WI38 (cell line): ENCODE measurements at regions not wholly inside any gene's neighbourhood (a gene's known extent, or its start where the extent isn't known, plus 50 kb on each side); places are given as distances from the start of the nearest gene placed in this dataset.

ENCODE experiments used
- H3K4me3 ChIP-seq: 2 replicates; pipeline ENCODE4 v1.5.1; 2011; ENCODE audit warnings: low read depth, mild to moderate bottlenecking, control low read depth, low read length
- CTCF ChIP-seq: IDR thresholded peaks from 2 replicates; pipeline ENCODE4 v1.5.1; 2012; ENCODE audit warnings: low read depth, mild to moderate bottlenecking, control low read depth, low read length

DNA sequence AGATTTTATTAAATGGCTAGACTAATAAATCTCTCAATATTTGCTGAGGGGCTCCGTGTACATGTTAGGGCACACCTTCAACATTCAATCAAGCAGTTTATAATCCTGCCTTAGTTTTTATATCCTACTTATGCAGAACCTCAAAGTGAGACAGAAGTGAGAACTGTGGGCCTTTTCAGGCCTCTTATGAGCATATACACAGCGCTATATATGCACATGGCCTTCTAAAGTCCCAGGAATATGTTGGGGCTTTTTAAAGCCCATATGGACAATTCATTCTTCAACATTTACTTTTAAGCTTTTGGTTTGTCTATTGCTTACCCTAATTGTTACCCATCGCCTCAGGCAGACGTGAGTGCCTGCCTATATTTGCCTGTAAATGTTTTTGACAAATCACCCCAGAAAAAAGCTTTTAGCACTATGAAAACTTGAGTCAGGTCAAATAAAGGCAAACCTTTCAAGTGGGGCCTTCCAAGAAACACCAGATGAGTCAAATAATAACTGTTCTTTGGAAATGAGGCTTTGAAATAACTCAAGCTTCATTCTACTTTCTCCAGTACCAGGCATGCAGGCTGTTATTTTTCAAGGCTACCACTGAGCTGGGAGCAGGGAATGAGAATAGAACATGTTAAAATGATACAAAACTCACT, 58.2 kb downstream of the ESM1 start:
- no peak overlapping the region for H3K4me3 ChIP-seq
- no peak for TF ChIP-seq CTCF

- no peak for TF ChIP-seq CTCF
- no peak overlapping the region for H3K4me3 ChIP-seq
Observed at GRCh38 chr5:54924487-54924886, 60.9 kb downstream of the ESM1 start.

DNA sequence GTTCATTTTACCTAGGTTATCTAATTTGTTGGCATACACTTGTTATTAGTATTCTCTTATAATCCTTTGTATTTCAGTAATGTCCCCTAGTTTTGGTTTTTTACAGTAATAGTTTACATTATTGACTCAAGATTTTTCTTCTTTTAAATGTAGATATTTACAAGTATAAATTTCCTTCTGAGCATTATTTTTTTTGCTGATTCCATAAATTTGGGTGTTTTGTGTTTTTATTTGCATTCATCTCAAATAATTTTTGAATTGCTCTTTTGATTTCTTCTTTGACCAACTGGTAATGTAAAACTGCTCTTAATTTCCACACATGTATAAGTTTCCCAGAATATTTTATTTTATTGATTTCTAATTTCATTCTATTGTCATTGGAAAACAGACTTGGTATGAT, 68.1 kb downstream of the ESM1 start:
- no peak for TF ChIP-seq CTCF
- H3K4me3 ChIP-seq, result no peak overlapping the region

- H3K4me3 ChIP-seq, result no peak overlapping the region
- TF ChIP-seq CTCF, result no peak
Observed at GRCh38 chr5:54915466-54916027, 69.8 kb downstream of the ESM1 start.

GRCh38 chr5:54912021-54912420, 73.4 kb downstream of the ESM1 start:
- H3K4me3 ChIP-seq, result no peak overlapping the region
- no peak for TF ChIP-seq CTCF

- TF ChIP-seq CTCF, result no peak
- no peak overlapping the region for H3K4me3 ChIP-seq
Observed at GRCh38 chr5:54909911-54910870, 75.2 kb downstream of the ESM1 start.
